HG02678 (cell line): ENCODE measurements at regions not wholly inside any gene's neighbourhood (a gene's known extent, or its start where the extent isn't known, plus 50 kb on each side); places are given as distances from the start of the nearest gene placed in this dataset.
"Not testable (repeated sequence)": the region's sequence is repeated elsewhere in the genome, so short reads cannot be mapped to it uniquely, and the experiment has no call there.

Experiments used
- ATAC-seq: cut with Tn5 transposase; IDR thresholded peaks from one replicate; pipeline ENCODE4 v1.9.1; 2021; ENCODE audit warnings: mild to moderate bottlenecking, moderate library complexity; ENCODE audit not compliant: unreplicated experiment

DNA sequence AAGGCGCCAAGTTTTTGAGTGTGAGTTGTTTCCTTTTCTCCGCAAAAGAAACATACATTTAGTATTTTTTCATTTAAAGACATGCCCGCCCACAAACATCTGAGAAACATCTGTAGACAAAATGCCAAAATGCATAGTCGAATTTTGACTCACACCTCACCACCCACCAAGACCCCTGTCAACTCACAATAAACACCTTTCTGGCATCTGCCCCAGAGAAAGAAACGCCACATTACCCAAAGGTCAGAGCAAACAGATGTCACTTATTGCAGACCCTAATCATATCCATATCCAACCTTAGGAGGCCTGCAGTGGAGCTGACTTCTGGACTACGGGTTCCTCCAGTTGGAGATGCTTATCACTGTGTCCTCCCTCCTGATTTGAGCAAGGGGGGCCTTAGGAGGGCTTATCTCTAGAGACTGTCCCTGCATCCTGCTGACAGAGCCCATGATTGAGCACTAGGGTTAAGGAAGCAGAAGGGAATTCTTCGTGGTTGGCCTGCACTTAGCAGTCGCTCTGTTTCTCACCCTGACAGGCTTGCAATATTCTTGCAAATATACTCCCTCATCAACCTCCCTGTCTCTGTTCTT lies 90.5 kb upstream of the TBX18 start:
- ATAC-seq, result no peak

GRCh38 chr6:84853901-84854300 lies 89.5 kb upstream of the TBX18 start:
- no peak for ATAC-seq

DNA sequence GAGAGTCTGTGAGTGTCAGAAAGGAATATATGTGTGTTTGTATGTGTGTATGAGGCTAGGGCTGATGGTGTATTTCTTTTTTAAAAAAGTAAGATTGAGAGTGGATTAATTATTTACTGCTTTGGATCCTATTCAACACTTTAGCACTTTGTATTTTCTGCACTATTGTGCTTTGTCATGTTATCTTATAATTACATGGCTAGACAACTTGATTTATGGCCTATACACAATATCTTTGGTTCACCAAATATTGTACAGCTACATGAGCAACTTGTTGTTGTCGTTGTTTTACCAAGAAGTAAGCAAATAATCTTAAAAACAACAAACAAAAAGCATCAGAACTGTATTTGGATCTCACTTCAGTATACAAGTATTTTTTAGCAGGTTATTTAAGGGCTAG lies 84.6 kb upstream of the TBX18 start:
- ATAC-seq, result no peak

- ATAC-seq, result no peak
These were observed 83.2 kb upstream of the TBX18 start for GRCh38 chr6:84847390-84848160.

GRCh38 chr6:84842525-84843166 lies 78.2 kb upstream of the TBX18 start:
- no peak for ATAC-seq

DNA sequence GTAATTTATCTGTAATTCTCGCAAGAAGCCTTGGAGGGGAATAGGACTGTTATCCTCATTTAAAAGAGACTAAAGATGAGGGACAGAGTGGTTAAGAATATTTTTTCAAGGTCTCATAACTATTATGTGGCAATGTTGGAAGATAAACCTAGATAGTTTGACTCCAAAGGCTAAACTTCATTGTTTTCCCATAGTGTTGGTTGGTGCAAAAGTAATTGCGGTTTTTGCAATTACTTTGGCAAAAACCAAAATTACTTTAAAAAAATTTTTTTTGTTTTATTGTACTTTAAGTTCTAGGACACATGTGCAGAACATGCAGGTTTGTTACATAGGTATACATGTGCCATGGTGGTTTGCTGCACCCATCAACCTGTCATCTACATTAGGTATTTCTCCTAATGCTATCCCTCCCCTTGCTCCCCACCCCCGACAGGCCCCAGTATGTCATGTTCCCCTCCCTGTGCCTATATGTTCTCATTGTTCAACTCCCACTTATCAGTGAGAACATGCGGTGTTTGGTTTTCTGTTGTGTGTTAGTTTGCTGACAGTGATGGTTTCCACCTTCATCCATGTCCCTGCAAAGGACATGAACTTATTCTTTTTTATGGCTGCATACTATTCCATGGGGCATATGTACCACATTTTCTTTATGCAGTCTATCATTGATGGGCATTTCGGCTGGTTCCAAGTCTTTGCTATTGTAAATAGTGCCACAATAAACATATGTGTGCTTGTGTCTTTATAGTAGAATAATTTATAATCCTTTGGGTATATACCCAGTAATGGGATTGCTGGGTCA lies 72.9 kb upstream of the TBX18 start:
- ATAC-seq, result not testable (repeated sequence)

- ATAC-seq, result no peak
These were observed 72.0 kb upstream of the TBX18 start for GRCh38 chr6:84836366-84836765.

GRCh38 chr6:84835340-84835739 lies 70.9 kb upstream of the TBX18 start:
- ATAC-seq, result no peak

DNA sequence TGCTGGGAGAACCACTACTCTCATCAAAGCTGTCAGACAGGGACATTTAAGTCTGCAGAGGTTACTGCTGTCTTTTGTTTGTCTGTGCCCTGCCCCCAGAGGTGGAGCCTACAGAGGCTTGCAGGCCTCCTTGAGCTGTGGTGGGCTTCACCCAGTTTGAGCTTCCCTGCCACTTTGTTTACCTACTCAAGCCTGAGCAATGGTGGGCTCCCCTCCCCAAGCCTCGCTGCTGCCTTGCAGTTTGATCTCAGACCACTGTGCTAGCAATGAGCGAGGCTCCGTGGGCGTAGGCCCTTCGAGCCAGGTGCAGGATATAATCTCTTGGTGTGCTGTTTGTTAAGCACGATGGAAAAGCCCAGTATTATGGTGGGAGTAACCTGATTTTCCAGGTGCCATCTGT lies 67.5 kb upstream of the TBX18 start:
- ATAC-seq, result not testable (repeated sequence)

GRCh38 chr6:84825461-84825860 lies 61.1 kb upstream of the TBX18 start:
- ATAC-seq, result no peak

DNA sequence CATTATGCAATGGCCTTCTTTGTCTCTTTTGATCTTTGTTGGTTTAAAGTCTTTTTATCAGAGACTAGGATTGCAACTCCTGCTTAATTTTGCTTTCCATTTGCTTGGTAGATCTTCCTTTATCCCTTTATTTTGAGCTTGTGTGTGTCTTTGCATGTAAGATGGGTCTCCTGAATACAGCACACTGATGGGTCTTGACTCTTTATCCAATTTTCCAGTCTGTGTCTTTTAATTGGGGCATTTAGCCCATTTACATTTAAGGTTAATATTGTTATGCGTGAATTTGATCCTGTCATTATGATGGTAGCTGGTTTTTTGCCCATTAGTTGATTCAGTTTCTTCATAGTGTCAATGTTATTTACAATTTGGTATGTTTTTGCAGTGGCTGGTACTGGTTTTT lies 56.9 kb upstream of the TBX18 start:
- ATAC-seq, result not testable (repeated sequence)

DNA sequence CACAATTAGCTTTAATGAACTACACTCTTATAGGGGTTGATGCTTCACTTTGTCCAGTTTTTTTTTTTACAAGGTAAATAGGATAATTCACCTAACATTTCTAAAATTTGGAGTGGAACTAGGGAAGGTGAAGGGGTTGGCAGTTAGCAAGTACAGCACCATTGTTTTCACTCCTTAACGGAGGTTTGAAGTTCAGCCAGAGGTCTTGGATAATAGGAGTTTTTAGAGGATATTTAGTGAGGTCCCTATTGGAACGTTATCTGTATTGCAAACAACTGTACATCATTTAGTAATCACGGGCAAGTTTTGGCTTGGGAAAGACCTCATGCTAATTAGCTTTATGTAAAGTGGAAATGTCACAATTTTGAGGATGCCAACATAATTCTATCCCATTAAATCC lies 52.3 kb upstream of the TBX18 start:
- ATAC-seq, result no peak

GRCh38 chr6:84815896-84816735 lies 51.7 kb upstream of the TBX18 start:
- no peak for ATAC-seq
